Upper lobe of left lung (tissue), 4 donors: ENCODE measurements at regions not wholly inside any gene's neighbourhood (a gene's known extent, or its start where the extent isn't known, plus 50 kb on each side); places are given as distances from the start of the nearest gene placed in this dataset.

Source experiments
- POLR2A ChIP-seq, 4 donors: fragments of 450-650 bp; IDR thresholded peaks; one replicate each; pipeline ENCODE4 v1.5.1; 2016 to 2017; ENCODE audit warnings: antibody characterized with exemption in 4 of 4, mild to moderate bottlenecking in 2 of 4
- TF ChIP-seq, protein P1 (sequence below), 6 experiments: fragments of 450-650 bp in 4 of 6; fragments of 200-600 bp in 2 of 6; sonication (generic) in 2 of 6; IDR thresholded peaks; one replicate each; pipeline ENCODE4 v1.5.1; 2016 to 2019; ENCODE audit warnings: antibody characterized with exemption in 6 of 6

DNA sequence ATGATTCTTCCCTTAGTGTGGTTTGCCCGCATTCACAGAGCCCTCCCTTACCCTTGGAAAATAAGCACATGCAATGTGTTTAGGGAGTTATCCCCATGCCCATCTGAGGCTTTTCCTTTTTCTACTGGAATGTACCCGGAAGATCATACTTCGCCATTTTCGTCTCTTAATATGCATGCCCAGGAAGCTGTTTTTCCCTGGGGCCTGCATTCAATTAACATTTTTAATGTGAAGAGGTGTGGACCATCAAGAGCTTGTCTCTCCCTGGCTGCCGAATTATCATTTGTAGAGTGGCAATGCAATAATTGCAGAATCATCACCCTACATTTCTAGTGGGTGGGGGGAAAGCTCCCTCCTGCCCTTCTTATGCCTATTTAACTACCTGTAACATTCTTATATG, 976.3 kb downstream of the DIPK2A start:
- TF ChIP-seq, protein P1, sequence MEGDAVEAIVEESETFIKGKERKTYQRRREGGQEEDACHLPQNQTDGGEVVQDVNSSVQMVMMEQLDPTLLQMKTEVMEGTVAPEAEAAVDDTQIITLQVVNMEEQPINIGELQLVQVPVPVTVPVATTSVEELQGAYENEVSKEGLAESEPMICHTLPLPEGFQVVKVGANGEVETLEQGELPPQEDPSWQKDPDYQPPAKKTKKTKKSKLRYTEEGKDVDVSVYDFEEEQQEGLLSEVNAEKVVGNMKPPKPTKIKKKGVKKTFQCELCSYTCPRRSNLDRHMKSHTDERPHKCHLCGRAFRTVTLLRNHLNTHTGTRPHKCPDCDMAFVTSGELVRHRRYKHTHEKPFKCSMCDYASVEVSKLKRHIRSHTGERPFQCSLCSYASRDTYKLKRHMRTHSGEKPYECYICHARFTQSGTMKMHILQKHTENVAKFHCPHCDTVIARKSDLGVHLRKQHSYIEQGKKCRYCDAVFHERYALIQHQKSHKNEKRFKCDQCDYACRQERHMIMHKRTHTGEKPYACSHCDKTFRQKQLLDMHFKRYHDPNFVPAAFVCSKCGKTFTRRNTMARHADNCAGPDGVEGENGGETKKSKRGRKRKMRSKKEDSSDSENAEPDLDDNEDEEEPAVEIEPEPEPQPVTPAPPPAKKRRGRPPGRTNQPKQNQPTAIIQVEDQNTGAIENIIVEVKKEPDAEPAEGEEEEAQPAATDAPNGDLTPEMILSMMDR (IDR thresholded peaks at IDR 0.05), result no peak
- TF ChIP-seq POLR2A (IDR thresholded peaks at IDR 0.05), result no peak
